Tongue (tissue), 1 donor: ENCODE measurements at regions not wholly inside any gene's neighbourhood (a gene's known extent, or its start where the extent isn't known, plus 50 kb on each side); places are given as distances from the start of the nearest gene placed in this dataset.
A peak's percentile ranks its signal among the peaks of the same experiment; 100 is the strongest.

Source experiments
- DNase-seq: peaks from one replicate; pipeline ENCODE4 v3.0.0-alpha.2; 2015

DNA sequence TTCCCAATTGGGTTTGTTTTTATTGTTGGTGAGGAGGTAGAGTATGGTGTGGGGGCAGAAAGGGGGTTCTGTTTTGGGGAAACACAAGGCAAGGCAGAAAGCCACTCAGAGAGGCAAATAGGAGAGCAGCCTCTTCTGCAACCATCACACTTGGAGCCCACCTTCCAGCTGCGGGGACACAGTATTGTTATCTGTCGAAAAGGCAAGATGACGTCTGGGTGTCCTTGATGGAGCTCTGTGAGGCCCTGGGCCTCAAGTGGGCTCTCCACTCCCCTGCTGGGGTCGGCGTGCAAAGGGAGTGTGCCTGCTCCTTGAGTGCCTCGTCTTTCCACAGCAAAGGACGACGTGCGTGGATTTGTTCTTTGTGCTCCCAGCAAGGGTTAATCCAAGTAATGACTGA lies 227.6 kb downstream of the ANAPC1 start:
- DNase-seq: no peak

DNA sequence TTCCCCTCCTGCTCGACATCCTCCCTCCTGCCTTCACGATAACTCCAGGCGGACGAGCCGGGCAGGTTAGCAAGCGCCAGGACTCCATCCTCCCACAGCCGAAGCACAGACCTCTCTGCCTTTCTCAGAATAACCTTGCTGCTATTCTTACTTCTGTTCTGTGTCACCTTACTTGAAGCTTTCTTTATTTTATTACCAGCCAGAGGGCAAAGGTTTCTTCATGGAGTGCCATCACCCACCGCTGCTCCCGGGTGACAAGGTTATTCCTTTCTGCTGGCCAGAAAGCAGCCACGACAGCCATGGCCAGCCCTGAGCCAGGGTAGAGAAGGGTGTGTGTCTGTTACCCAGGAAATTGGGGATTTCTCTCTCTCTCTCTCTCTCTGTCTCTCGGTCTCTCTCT lies 227.1 kb downstream of the ANAPC1 start:
- no peak for DNase-seq

DNA sequence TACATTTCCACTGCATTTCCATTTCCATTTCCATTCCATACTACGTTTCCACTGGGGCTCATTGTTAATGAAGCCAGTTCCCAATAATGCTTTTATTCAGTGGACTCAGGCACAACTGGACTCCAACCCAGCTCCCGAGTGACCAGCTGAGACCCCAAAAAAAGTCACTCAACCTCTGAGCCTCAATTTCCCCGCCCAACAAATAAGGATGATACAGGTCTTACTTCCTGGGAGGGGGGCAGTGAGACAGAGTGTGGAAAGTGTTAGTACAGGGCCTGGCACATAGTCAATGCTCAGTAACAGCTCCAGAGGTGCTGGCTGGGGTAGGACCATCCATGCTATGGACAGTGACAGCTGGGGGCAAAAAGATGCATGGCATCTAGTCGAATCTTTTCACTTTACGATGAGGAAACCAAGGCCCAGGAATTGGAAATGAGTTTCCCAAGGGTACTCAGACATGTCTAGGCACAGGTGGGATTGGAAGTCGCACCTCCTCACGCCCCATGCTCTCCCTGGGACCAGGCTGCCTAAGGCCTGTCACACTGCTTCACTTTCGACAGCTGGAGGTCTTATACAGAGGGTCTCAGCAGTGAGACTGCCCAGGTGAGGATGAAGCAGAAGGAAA lies 226.5 kb downstream of the ANAPC1 start:
- no peak for DNase-seq

DNA sequence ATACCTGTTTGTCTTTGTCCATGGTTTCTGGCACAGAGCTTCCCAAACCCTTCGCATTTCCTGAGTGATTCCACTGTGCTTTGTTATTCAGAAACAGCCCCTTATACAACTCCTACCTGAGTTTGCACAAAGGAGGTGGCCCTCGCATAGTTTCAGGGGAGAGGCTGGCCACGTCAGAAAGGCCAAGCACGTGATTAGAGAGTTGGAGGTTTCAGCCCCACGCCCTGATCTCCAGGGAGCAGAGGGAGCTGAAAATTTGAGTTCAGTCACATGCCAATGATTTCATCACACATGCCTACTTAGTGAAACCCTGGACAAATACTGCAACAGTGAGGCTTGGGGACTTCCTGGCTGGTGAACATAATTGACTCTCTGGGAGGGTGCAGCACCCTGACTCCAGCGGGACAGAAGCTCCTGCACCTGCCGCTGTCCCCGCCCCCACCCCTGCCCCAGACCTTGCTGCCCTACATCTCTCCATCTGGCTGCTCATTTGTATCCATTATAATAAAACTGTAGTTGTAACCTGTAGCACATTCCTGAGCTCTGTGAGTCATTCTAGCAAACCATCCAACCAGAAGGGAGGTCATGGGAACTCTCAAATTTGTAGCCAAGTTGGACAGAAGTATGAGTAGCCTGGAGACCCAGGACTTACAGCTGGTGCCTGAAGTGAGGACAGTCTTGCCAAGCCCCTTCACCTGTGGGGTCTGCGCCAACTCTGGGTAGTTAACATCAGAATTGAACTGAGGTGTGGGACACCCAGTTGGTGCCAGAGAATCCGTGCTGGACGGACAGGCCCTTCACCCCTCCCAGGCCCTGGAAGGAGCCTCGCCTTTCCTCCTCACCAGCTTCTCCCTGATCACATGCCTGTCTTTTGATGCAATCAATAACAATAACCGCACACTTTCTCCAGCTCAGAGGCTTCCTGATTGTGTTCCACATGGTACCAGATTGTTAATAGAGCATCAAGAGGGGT lies 224.3 kb downstream of the ANAPC1 start:
- no peak for DNase-seq

DNA sequence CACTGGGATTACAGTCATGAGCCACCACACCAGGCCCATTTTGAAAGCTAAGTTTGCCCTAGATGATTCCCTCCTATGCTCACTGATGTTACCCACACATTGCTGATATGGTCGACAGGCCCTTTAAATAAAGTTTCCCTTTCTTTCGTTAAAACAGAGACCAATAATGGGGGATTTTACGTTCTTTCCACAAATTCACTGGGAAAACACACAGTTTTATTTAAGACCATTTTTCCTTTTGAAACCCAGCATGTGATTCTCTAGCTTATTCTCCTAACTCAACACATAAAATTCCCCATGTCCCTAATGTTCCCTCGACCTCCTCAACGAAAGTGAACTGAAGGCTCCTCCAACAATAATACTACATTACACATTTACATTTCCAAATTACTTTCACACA lies 223.2 kb downstream of the ANAPC1 start:
- no peak for DNase-seq

DNA sequence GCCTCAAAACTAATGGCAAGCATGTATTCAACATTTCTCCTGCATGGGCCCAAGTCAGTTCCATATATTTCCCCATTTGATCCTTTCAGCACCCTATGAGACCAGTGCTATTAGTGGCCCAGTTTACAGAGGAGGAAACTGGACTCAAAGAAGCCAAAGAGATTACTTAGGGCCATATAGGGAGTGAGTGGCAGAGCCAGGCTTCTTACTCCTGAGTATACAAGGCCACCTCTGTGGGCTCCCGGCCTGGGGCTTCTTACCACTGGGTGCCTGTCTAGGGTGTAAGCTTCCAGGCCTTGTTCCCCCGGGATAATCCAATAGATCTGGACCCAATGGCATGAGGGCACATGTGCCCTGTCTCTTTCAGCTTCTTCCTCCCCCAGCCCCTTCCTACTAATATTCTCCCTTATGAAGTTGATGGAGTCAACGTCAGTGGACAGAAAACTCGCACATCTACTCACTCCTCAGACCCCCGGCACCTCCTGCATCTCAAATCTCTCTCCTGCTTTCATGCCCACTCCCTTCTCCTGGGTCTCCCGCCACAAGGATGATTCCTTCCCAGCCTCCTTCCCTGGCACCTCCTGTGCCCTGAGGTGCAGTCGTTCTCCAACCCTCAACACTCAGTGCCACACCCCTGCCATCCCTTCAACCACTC lies 222.6 kb downstream of the ANAPC1 start:
- no peak for DNase-seq

DNA sequence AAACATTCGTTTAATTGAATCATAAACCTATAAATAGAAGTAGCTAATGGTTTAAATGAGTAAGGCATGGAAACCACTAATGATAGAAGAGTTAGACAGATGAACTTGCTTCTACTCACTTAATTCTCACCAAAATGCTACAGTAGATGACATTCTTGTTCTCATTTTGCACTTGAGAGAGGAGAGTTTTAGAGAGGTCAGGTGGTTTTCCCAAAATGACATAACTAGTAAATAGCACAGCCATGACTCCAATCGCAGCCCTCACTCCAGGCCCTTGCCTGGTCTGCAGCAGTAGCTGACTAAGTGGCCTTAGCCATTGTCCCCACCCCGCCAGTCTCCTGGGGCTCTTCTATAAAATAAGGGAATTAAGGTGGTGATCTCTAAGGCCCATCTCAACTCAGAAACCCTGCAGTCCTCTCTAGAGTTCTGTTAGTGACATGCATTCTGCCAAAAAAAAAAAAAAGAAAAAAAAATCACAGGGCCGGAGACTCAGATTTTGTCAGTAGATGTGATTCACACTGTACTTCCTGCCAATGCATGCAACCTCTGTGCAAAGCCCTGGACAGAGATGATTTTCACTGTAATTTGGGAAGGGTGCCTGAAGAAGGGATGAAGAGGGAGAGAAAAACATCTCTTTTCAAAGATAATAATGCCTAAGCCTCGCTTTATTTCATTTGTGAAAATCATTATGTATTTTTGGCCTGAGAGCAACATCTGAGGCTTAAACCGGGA lies 221.8 kb downstream of the ANAPC1 start:
- DNase-seq: peak; percentile 42

DNA sequence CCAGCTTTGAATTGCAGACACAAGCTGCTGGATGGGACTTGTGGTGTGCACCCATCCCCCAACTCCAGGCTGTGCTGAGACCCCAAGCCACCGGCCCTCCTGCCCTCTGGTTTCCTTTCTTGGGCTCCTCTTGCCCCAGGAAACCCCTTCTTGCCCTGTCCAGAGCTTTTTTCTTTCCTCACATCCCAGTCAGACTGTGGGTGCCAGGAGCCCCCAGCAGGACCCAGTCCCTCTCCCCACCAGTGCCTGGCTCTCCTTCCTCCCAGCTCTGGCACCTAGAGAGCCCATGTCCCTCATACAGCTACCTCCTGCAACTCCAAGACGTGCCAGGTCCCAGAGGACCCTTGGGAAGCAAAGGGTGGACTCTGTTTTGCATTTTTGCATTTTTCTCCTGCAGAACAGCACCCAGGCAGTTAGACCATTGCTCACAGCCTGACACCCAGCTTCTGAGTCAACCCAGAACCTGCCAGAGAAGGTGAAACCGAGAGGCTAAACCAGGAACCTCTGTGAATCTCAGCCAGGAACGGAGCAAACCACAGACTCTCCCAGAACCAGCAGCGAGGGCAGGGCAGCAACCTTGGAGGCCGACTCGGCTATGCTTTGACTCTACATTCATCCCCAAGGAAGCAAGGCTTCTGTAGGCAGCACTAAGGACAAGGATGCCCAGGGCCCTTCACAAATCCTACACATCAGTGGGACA lies 221.1 kb downstream of the ANAPC1 start:
- no peak for DNase-seq

DNA sequence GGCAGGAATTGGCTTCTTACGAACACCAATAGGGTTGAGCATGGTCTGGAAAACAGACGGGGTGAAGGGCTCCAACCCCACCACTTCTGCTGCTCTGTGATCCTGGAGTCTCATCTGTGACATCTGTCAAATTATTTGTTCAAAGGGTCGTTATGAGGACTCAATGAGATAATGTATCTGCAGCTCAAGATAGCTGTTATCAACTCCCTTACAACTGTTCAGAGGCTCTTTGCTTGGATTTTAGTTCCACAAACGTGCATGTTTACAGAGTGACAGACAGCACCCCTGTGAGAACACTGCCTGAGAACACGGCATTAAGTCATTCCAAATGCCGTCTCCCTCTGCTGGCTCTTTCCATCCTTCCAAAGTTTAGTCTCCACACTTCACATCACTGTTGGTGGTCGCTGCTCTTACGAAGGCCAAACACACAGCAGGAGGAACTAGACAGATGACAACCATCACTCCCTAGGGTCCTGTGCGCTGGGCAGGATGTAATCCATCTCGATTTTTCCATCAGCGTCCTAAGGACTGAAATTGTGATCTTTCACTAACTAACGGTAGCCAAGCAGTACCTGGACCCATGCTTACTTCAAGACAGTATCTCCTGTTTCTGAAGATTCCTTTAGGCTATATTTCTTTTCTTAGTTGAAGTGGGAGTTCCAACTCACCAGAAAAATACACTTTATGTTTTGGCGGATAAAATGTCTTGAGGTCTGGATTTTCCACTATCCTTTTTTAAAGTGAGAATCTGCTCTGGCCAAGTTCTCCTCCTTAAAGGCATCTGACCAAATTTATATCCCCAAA lies 220.3 kb downstream of the ANAPC1 start:
- peak; percentile 72 for DNase-seq

DNA sequence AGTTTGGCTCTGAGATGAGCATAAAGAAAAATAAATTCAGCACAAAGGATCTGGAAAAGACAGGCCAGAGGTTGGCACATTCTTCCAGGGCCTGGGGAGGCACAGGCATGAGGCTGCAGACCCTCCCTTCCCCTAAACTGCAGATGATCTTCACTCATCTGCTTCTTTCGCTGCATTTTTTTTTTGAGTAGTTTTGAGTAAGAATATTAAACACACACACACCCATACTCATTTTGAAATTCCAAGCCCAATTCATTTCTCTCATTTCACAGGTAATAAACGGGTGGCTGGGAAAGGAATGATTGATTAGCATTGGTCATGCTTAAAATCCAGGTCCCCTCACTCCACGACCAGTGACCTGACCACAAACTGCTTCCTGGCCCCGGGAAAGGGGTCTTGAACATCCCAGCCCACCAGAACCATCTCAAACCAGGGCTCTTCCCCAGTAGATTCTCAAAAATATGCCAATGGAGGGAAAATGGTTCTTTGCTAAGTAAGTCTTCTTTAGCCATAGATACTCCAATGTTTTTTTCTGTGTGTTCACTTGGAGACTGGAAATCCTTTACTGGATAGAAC lies 219.6 kb downstream of the ANAPC1 start:
- DNase-seq: no peak

DNA sequence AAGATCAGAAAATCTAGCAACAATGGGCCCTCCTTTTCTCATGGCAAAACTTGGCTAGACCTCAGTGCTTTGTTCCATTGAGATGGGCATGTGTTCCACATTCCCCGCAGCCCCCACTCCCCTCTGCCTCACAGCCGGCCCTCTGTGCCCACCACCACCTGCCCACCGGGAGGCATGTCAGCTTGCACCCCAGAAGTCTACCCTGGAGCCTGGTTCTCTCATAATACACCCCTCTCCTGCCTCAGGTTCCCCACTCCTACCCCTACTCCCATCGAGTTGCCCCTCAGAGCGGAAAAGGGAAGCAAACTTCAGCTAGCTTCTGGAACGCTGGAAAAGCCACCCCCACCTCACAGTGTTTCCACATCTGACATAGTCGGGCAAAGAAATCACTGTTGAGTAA lies 219.0 kb downstream of the ANAPC1 start:
- DNase-seq: no peak

DNA sequence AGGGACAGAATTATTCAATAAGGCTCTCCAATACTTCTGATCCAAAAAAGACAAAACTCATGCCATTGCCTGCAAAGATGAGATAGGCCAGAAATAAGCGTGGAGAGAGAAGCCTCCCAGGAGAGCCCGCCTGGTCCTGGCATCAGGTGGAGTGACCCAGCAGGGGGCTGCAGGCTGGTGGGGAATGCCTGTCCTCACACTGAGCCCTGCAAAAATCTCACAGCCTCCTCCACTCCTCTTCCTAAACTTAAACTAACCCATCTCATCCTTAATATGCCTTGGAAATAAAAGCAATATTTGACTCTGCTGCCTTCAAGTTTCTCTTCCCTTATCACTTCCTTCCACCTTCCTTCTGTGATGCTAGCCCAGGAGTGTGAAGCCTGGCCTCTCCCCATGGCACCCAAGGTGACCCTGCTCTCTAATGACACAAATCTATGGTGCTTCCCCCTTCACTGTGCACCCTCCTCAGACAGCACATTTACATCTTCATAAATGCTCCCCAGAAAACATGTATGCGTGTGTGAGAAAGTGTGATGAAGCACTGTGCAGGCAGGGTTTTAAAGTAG lies 218.4 kb downstream of the ANAPC1 start:
- no peak for DNase-seq

DNA sequence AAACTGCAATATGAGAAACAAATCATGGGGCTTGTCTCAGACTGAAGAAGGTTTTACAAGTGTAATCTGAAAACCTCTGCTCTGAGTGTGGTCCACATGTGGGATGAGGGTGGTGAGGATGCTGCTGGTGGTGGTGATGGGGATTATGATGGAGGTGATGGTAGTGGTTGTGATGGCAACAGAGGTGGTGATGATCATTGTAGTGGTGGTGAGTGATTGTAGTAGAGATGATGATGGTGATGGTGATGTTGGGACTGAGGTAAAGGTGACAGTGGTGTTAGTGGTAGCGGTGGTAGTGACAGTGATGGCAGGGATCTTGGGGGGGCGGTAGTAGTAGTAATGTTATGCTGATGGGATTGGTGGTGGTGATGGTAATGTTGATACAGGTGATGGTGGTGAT lies 217.8 kb downstream of the ANAPC1 start:
- DNase-seq: no peak

DNA sequence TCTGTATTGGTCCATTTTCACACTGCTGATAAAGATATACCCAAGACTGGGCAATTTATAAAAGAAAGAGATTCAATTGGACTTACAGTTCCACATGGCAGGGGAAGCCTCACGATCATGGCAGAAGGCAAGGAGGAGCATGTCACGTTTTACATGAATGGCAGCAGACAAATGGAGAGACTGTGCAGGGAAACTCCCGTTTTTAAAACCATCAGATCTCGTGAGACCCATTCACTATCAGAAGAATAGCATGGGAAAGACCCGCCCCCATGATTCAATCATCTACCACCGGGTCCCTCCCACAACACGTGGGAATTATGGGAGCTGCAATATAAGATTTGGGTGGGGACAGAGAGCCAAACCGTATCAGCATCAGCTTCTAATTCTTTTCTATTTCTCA lies 217.0 kb downstream of the ANAPC1 start:
- DNase-seq: no peak

DNA sequence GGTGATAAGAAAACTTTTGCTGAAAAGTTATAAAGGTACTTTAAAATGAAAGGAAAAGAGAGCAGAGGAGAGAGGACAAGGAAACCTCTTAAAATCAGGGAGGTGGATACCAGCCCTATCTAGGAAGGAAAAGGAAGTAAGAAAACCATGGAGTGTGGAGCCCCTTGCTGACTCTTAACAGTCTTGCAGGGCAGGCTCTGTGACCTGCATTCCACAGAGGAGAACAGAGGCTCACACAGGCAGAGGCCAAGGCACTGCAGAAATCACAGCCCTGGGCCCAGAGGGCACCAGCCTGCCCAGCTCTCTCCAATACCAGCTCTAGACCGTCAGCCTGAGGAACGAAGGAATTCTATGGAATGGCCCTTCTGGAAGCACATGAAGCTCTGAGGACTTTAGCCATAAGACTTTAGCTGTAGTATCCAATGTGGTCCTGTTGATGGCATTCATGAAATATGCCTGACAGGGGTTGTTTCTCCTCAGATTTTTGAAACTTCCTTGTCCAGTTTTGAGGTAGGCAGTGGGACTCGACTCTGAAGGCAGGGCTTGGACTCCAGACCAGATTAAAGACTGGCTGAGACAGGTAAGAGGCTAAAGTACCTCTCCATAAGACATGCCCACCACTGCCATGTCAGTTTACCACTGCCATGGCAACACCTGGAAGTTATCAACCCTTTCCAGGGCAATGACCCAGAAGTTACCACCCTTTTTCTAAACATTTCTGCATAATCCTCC lies 216.3 kb downstream of the ANAPC1 start:
- DNase-seq: no peak

DNA sequence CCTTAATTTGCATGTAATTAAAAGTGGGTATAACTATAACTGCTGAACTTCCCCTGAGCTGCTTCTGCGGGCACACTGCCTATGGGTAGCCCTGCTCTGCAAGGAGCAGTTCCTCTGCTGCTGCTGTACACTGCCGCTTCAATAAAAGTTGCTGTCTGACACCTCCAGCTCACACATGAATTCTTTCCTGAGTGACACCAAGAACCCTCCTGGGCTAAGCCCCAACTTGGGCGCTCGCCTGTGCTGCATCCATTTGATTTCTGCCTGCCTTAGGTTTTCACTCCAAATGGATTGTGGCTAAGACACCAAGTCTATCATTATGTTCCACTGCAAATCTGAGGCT lies 215.7 kb downstream of the ANAPC1 start:
- no peak for DNase-seq

DNA sequence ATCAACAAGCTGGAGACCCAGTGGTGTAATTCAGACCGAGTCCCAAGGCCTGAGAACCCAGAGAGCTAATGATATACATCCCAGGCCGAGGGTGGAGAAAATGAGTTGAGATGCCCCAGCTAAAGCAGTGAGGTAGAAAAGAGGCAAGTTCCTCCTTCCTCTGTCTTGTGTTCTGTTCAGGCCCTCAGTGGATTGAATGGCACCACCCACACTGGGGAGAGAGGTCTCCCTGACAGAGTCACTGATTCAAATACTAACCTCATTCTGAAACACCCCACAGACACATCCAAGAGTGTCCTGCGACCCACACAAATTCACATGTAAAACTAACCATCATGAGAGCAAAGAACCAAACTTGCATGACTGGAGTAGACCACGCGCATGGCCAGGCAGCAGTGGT lies 215.3 kb downstream of the ANAPC1 start:
- DNase-seq: no peak

DNA sequence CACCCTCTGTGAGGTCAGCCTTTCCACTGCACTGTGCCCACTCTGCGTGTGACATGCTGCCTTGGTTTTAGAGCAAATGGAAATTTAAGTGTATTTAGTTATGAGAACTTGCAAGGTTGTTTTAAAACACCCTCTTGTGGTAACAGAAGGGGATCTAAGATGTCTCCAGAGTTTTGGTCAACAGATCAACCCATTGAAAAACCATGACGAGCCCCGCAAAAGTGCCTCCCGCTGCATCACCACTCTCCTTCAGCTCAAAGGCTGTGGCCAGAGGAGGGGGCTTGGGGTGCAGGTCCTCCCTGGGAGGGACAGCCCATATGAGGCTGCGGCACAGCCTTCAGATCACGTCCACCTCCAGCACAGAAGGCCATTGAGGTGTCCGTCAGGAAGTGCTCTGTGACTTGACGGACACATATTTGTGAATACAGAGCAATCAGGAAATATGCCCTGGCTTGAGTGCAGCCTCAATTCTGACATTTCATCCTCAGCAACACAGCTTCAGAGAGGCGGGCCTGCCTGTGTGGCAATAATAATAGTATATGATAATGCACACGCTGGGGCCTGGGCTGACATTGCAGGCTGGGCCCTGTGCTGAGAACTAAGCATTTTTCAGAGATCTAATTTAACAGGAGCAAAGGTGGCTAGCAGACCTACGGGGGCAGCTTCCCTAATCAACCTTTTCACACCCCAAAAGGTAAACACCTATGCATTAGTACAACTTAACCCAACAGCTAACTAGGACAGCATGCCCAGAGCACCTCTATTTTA lies 213.9 kb downstream of the ANAPC1 start:
- DNase-seq: no peak

DNA sequence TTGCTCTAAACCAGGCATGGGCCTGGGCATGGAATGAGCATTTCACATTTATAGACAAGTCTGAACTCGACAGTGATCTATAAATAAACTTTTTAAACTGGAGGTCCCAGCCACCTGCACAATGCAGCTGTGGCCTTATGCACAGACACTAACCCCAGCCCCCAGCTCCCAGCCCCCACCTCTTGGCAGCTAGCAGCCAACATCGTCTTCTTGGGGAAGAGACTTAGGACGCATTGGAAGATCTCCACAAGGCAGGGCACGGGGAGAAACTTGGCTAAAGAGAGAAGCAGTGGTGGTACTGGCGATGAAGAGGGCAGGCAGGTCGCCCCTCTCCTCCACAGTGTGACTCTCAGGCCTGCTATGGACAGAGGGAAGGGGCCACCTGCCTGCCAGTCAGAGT lies 213.2 kb downstream of the ANAPC1 start:
- no peak for DNase-seq
